HuH-7.5 (cell line): ENCODE measurements at regions not wholly inside any gene's neighbourhood (a gene's known extent, or its start where the extent isn't known, plus 50 kb on each side); places are given as distances from the start of the nearest gene placed in this dataset.

Experiments used
- DNase-seq: peaks from one replicate; pipeline ENCODE4 v3.0.0; 2011; ENCODE audit warnings: low spot score

- DNase-seq: no peak
Measured at GRCh38 chr9:108345826-108346225, 510.0 kb downstream of the ACTL7B start.

- DNase-seq: no peak
Measured at GRCh38 chr9:108339251-108339650, 516.5 kb downstream of the ACTL7B start.

DNA sequence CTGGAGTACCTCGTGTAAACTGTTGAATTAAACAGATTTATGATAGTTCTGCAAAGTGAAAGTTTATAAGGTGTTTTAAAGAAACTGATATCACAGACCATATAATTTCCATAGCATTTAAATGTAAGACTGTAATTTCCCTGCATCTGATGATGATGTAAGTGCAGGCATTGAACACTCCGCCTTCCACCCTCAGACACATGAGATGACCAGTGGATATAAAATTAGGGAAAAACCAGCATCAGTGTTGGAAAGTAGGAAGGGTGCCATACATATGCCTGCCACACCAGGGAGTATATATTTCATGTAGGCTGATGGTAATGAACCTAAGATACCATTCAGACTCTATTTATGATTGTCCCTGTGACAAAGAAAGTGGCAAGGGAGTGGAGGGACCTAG is 519.2 kb downstream of the ACTL7B start:
- no peak for DNase-seq

- DNase-seq: no peak
Measured at GRCh38 chr9:108333530-108333983, 522.2 kb downstream of the ACTL7B start.

- no peak for DNase-seq
Measured at GRCh38 chr9:108331596-108331995, 524.2 kb downstream of the ACTL7B start.

DNA sequence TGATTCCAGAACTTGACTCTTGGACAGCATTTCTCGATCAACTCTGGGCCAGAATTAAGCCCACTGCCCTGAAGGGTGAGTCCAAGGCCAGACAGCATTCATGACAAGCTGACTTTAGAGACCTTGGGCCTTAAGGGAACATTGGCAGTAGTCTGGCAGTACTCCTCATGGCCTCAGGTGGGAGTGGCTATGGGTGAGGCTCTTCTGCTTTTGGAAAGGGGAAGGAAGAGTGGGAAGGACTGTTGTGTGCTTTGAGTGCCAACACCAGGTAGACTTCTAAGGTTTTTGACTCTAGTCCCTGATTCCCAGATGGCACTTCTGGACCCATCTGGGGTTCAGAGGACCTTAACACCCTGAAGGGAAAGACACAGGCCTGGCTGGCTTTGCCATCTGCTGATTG is 530.4 kb downstream of the ACTL7B start:
- no peak for DNase-seq

DNA sequence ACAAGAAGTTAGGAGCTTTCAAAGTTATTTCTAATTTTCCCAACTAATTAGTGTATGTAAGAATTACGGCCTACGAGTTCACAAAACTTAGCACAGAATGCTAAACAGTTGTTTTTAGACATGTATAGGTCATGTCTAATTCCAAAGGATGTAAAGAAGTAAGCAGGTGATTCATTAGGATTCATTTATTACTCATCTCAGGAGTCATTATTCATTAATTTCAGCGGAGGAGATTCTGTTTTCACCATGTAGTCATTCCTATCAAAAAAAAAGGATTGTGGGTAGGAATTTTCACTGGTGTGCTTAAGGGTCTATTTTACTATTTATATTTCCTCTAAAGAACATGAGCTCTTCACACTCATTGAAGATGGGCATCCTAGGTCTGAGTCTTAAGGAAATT is 532.2 kb downstream of the ACTL7B start:
- DNase-seq: no peak

- no peak for DNase-seq
Measured at GRCh38 chr9:108322326-108323098, 533.3 kb downstream of the ACTL7B start.

- DNase-seq: no peak
Measured at GRCh38 chr9:108316630-108317029, 539.2 kb downstream of the ACTL7B start.

DNA sequence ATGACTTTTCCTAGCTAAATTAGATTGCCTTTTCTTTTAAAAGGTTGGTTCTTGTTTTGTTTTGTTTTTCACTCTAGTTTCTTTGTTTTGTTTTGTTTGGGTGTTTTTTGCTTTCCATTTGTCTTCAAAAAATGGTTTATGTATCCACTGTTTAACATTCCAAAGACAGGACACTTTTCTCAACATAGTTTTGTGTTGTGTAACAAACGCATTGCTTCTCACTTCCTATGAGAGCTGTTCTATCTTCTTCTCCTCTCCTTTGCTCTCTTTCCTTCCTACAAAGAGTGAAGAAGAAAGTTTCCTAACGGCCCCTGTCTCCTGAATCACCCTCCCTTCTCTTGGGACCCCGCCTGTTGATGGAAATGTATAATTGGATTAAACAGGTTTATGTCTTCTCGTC is 539.7 kb downstream of the ACTL7B start:
- no peak for DNase-seq

GRCh38 chr9:108311745-108312144 is 544.0 kb downstream of the ACTL7B start:
- no peak for DNase-seq

DNA sequence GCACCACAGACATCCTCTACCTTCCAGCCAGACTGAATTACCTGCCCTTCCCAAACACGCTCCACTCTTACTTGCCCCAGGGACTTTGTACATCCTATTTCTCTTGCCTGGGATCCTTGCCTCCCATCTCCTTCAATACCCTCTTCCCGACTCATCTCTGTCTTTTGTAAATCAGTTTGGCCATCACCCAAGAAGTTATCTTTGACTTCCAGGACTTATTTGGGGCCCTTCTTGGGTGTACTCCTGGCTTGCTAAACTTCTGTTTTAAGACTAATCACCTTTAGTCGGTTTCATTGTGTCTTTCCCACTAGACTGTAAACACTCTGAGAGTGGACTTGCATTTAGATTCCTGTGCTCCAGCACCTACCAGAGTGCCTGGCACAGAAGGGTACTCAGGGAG is 545.6 kb downstream of the ACTL7B start:
- DNase-seq: no peak

- DNase-seq: no peak
Measured at GRCh38 chr9:108300306-108301287, 555.2 kb downstream of the ACTL7B start.

GRCh38 chr9:108297073-108297472 is 558.7 kb downstream of the ACTL7B start:
- no peak for DNase-seq

- DNase-seq: no peak
Measured at GRCh38 chr9:108296056-108296455, 559.7 kb downstream of the ACTL7B start.

DNA sequence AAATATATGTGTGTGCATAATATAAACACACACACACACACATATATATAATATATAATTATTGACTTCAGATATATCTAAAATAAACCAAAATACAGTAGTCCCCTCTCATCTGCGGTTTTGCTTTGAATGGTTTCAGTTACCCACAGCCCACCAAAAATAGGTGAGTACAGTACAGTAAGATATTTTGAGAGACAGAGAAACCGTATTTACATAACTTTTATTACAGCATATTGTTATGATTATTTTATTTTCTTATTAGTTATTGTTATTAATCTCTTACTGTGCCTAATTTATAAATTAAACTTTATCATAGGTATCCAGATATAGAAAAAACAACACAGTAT is 564.2 kb downstream of the ACTL7B start:
- DNase-seq: no peak

DNA sequence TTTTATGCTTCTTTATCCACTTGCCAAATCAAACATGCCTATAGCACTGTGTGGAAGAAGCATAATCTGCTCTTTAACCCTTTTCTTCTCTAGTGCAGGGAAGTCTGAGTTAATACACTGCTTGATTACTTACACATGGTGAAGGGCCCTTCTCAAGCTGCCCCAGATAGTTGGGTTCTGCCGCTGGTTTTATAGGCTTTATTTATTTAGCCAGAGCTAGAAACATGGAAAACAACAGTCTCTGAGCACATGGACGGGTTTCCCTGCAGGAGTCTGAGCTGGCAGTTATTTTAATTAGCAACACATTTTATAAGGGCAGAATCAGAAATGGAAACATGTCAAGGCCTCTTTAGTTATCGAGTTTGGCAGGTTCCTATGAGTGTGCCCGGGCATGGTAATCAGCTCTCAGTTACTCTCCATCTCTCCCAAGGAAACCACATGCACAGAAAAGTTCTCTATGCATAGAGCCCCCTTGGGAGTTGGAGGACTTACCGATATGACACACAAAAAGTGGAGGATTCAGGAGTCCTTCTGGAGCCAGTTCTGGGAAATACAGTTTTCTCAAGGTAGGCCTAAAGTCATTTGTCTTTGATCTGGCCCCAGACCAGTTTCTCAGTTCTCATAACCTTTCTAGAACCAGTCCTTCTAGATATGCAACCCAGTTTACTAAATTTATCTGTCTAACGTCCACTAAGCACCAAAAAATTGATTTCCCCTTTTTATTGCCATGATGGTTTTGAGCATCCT is 564.8 kb downstream of the ACTL7B start:
- no peak for DNase-seq

DNA sequence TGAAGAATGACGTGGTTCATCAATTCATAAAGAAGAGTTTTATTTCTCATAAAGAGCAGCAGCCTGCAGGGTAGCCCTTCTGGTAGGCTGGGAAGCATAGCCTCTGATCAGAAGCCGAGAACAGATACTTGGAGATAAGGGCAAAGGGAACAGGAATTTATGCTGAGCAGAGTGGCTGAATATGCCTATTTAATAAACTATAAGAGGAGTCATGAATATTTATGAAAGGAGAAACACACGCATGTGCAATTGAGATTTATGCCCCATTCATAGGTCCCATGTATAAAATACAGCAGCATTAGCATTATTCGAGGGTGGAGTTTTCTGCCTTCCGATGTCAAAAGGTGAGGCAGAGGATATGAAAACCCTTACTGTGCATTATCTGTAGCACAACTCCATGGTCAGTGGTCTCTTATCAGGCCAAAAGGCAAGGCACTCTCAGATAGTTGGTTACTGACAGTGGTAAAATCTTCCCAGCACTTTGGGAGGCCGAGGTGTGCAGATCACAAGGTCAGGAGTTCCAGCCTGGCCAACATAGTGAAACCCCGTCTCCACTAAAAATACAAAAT is 569.1 kb downstream of the ACTL7B start:
- no peak for DNase-seq

GRCh38 chr9:108283696-108284095 is 572.1 kb downstream of the ACTL7B start:
- no peak for DNase-seq

DNA sequence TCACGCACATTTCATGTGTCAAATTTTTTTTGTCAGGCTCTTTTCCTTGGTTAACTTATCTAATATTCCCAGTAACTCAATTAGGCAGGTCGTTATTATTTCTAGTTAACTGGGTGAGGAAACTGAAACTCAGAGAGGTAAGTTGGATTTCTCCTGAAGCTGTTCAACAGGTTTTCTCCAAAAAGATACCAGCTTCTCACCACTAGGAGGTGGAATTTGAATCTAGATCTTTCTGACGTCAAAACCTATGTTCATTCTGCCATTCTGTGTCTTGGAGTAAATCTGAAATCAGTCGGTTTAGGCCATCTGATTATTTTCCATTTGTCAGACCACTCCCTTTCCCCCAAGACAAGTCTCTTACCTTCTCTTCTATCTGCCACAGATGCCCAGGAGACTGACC is 572.9 kb downstream of the ACTL7B start:
- no peak for DNase-seq

DNA sequence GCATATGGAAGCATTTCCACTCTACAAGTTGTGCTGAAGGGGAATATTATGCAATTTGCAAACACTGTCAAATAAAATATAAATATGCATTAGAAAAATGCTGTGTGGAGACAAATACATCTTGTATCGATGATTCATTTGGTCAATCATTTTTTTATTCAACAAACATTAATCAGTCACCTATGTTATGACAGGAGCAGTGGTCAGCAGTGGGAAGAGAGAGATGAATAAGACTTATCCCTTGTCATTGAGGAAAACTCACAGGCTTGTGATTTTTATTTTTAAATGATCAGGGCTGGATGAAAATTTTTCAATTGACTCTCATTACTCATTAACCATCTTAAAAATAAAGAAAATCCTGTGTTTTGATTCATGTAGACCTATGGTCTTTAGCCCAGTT is 574.1 kb downstream of the ACTL7B start:
- no peak for DNase-seq

GRCh38 chr9:108278341-108278740 is 577.4 kb downstream of the ACTL7B start:
- no peak for DNase-seq
